ENCODE measurements at regions not wholly inside any gene's neighbourhood (a gene's known extent, or its start where the extent isn't known, plus 50 kb on each side); places are given as distances from the start of the nearest gene placed in this dataset.

DNA sequence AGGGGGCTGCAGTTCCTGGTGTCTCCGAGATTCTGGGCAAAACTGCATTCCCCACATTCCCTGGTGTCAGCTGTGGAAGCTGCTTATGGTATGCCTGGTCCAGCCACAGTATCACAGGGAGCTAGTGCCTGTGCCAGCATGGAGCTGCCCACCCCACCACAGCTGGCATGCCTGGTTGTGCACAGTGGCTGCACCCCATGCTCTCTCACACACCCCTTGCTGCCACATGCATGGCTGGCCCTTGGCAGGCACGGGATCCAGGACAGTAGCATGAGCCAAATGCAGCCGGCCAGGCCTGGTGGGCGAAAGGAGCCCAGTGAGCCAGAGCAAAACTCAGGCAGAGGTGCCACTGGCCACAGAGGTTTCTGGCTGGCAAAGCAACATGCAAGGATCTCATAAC is 418.0 kb upstream of the SPOCK3 start:
- TF ChIP-seq POLR2A (IDR thresholded peaks at IDR 0.05; ENCODE audit: low read depth, low read length) (no peak), POLR2AphosphoS5 (IDR thresholded peaks at IDR 0.05; ENCODE audit: low read depth, low read length) (no peak)

Data from GM12892 (cell line).